ENCODE measurements at regions not wholly inside any gene's neighbourhood (a gene's known extent, or its start where the extent isn't known, plus 50 kb on each side); places are given as distances from the start of the nearest gene placed in this dataset.
"Not testable (repeated sequence)": the region's sequence is repeated elsewhere in the genome, so short reads cannot be mapped to it uniquely, and the experiment has no call there.

GRCh38 chr3:66652100-66652499 lies 151.3 kb upstream of the LRIG1 start:
- H3K36me3 ChIP-seq (ENCODE audit: control insufficient read depth in 2 of 2, insufficient read depth in 2 of 2, low read length in 2 of 2) = not testable (repeated sequence)

GRCh38 chr3:66655044-66655443 lies 154.2 kb upstream of the LRIG1 start:
- Histone ChIP-seq H3K27me3 (ENCODE audit: control insufficient read depth in 2 of 2, insufficient read depth in 2 of 2, low read length in 2 of 2) (no peaks in the 10 kb centered on the region), H3K9ac (ENCODE audit: low read depth in 1 of 2, low read length in 2 of 2) (no peak overlapping the region), H3K4me3 (ENCODE audit: low read length in 2 of 2) (no peak overlapping the region), H3K9me3 (ENCODE audit: control insufficient read depth in 2 of 2, low read length in 2 of 2) (no peaks in the 10 kb centered on the region), H3K36me3 (ENCODE audit: control insufficient read depth in 2 of 2, insufficient read depth in 2 of 2, low read length in 2 of 2) (no peaks in the 10 kb centered on the region), H3K4me1 (ENCODE audit: control insufficient read depth in 2 of 2, insufficient read depth in 2 of 2, low read length in 2 of 2) (no peaks in the 10 kb centered on the region), H3K27ac (ENCODE audit: low read depth in 2 of 2, low read length in 2 of 2) (no peak overlapping the region)

More at GRCh38 chr3:66652100-66652499, 151.3 kb upstream of the LRIG1 start:
- H3K4me3 ChIP-seq (ENCODE audit: low read length in 2 of 2); H3K4me1 ChIP-seq (ENCODE audit: control insufficient read depth in 2 of 2, insufficient read depth in 2 of 2, low read length in 2 of 2); H3K9ac ChIP-seq (ENCODE audit: low read depth in 1 of 2, low read length in 2 of 2); H3K27ac ChIP-seq (ENCODE audit: low read depth in 2 of 2, low read length in 2 of 2); H3K9me3 ChIP-seq (ENCODE audit: control insufficient read depth in 2 of 2, low read length in 2 of 2); H3K27me3 ChIP-seq (ENCODE audit: control insufficient read depth in 2 of 2, insufficient read depth in 2 of 2, low read length in 2 of 2): not testable (repeated sequence)

DNA sequence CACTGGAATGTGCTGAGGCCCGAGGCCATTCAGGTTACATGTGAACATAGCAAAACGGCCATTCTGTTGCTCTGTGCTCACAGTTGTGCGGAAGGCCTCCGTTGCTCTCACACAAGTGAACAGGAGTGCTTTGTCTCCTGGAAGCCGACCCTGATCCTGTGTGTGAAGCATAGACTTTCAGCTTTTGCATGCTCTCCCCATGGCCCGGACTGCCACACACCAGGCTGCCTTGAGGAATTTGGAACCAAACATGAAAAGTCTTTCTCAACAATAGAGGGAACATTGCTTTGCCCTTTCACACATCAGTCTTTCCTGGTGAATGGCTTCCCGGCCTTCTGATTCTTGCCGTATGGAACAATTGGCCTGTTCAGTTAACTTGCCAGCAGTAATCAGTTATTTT lies 154.8 kb upstream of the LRIG1 start:
- H3K4me1 ChIP-seq (ENCODE audit: control insufficient read depth in 2 of 2, insufficient read depth in 2 of 2, low read length in 2 of 2) = no peaks in the 10 kb centered on the region
- no peak overlapping the region for H3K27ac ChIP-seq (ENCODE audit: low read depth in 2 of 2, low read length in 2 of 2)
- H3K36me3 ChIP-seq (ENCODE audit: control insufficient read depth in 2 of 2, insufficient read depth in 2 of 2, low read length in 2 of 2) = no peaks in the 10 kb centered on the region
- H3K27me3 ChIP-seq (ENCODE audit: control insufficient read depth in 2 of 2, insufficient read depth in 2 of 2, low read length in 2 of 2) = no peaks in the 10 kb centered on the region
- no peak overlapping the region for H3K4me3 ChIP-seq (ENCODE audit: low read length in 2 of 2)
- H3K9me3 ChIP-seq (ENCODE audit: control insufficient read depth in 2 of 2, low read length in 2 of 2) = no peaks in the 10 kb centered on the region
- no peak overlapping the region for H3K9ac ChIP-seq (ENCODE audit: low read depth in 1 of 2, low read length in 2 of 2)

DNA sequence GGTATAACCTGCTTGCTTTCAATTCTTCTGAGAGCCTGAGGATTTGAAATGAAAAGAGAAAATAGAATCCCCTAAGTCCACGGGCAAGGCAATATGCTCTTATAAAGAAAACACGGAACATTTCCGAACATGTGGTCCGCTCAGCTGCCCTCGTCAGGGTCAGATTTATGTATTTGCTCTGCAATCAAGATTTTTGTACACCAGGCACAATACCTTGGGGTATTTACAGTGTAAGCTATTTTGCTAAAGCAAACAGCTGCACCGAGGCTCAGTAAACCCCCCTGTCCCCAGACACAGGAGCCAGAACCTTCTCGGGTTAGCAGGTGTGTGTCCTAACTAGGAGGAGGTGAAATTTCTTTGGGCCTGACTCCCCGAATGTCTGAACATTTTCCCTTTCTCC lies 155.8 kb upstream of the LRIG1 start:
- Histone ChIP-seq H3K4me3 (ENCODE audit: low read length in 2 of 2) (no peak overlapping the region), H3K27me3 (ENCODE audit: control insufficient read depth in 2 of 2, insufficient read depth in 2 of 2, low read length in 2 of 2) (no peaks in the 10 kb centered on the region), H3K9ac (ENCODE audit: low read depth in 1 of 2, low read length in 2 of 2) (no peak overlapping the region), H3K36me3 (ENCODE audit: control insufficient read depth in 2 of 2, insufficient read depth in 2 of 2, low read length in 2 of 2) (no peaks in the 10 kb centered on the region), H3K4me1 (ENCODE audit: control insufficient read depth in 2 of 2, insufficient read depth in 2 of 2, low read length in 2 of 2) (no peaks in the 10 kb centered on the region), H3K9me3 (ENCODE audit: control insufficient read depth in 2 of 2, low read length in 2 of 2) (no peaks in the 10 kb centered on the region), H3K27ac (ENCODE audit: low read depth in 2 of 2, low read length in 2 of 2) (no peak overlapping the region)

- no peak overlapping the region for H3K27ac ChIP-seq (ENCODE audit: low read depth in 2 of 2, low read length in 2 of 2)
- no peaks in the 10 kb centered on the region for H3K4me1 ChIP-seq (ENCODE audit: control insufficient read depth in 2 of 2, insufficient read depth in 2 of 2, low read length in 2 of 2)
- H3K27me3 ChIP-seq (ENCODE audit: control insufficient read depth in 2 of 2, insufficient read depth in 2 of 2, low read length in 2 of 2) = no peaks in the 10 kb centered on the region
- no peaks in the 10 kb centered on the region for H3K36me3 ChIP-seq (ENCODE audit: control insufficient read depth in 2 of 2, insufficient read depth in 2 of 2, low read length in 2 of 2)
- H3K9ac ChIP-seq (ENCODE audit: low read depth in 1 of 2, low read length in 2 of 2) = no peak overlapping the region
- no peaks in the 10 kb centered on the region for H3K9me3 ChIP-seq (ENCODE audit: control insufficient read depth in 2 of 2, low read length in 2 of 2)
- H3K4me3 ChIP-seq (ENCODE audit: low read length in 2 of 2) = no peak overlapping the region
Observed at GRCh38 chr3:66659056-66659455, 158.2 kb upstream of the LRIG1 start.

GRCh38 chr3:66661628-66662027 lies 160.8 kb upstream of the LRIG1 start:
- Histone ChIP-seq H3K27me3 (ENCODE audit: control insufficient read depth in 2 of 2, insufficient read depth in 2 of 2, low read length in 2 of 2) (no peaks in the 10 kb centered on the region), H3K4me1 (ENCODE audit: control insufficient read depth in 2 of 2, insufficient read depth in 2 of 2, low read length in 2 of 2) (no peaks in the 10 kb centered on the region), H3K27ac (ENCODE audit: low read depth in 2 of 2, low read length in 2 of 2) (no peak overlapping the region), H3K36me3 (ENCODE audit: control insufficient read depth in 2 of 2, insufficient read depth in 2 of 2, low read length in 2 of 2) (no peaks in the 10 kb centered on the region), H3K9ac (ENCODE audit: low read depth in 1 of 2, low read length in 2 of 2) (no peak overlapping the region), H3K9me3 (ENCODE audit: control insufficient read depth in 2 of 2, low read length in 2 of 2) (no peaks in the 10 kb centered on the region), H3K4me3 (ENCODE audit: low read length in 2 of 2) (no peak overlapping the region)

DNA sequence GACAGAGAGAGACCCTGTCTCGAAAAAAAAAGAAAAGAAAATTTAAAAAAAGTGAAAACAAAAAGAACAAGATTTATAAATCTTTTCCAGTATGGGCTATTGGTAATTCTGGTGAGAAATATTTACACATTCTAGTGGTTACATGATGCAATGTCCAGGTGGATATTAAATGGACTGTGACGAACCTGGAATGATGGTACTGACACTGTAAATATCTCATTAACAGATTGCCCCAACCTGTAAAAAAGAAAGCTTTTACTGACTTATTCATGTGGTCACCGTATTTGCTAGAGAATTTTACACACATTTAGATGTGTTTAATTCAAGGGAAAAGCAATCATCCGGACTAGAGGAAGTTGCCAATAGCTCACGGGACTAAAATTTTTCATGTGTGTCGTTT lies 162.1 kb upstream of the LRIG1 start:
- Histone ChIP-seq H3K9me3 (ENCODE audit: control insufficient read depth in 2 of 2, low read length in 2 of 2) (no peaks in the 10 kb centered on the region), H3K36me3 (ENCODE audit: control insufficient read depth in 2 of 2, insufficient read depth in 2 of 2, low read length in 2 of 2) (no peaks in the 10 kb centered on the region), H3K27ac (ENCODE audit: low read depth in 2 of 2, low read length in 2 of 2) (no peak overlapping the region), H3K27me3 (ENCODE audit: control insufficient read depth in 2 of 2, insufficient read depth in 2 of 2, low read length in 2 of 2) (no peaks in the 10 kb centered on the region), H3K4me3 (ENCODE audit: low read length in 2 of 2) (no peak overlapping the region), H3K9ac (ENCODE audit: low read depth in 1 of 2, low read length in 2 of 2) (no peak overlapping the region), H3K4me1 (ENCODE audit: control insufficient read depth in 2 of 2, insufficient read depth in 2 of 2, low read length in 2 of 2) (no peaks in the 10 kb centered on the region)

- Histone ChIP-seq H3K27ac (ENCODE audit: low read depth in 2 of 2, low read length in 2 of 2) (no peak overlapping the region), H3K9ac (ENCODE audit: low read depth in 1 of 2, low read length in 2 of 2) (no peak overlapping the region), H3K4me3 (ENCODE audit: low read length in 2 of 2) (no peak overlapping the region), H3K9me3 (ENCODE audit: control insufficient read depth in 2 of 2, low read length in 2 of 2) (no peaks in the 10 kb centered on the region), H3K27me3 (ENCODE audit: control insufficient read depth in 2 of 2, insufficient read depth in 2 of 2, low read length in 2 of 2) (no peaks in the 10 kb centered on the region), H3K36me3 (ENCODE audit: control insufficient read depth in 2 of 2, insufficient read depth in 2 of 2, low read length in 2 of 2) (no peaks in the 10 kb centered on the region), H3K4me1 (ENCODE audit: control insufficient read depth in 2 of 2, insufficient read depth in 2 of 2, low read length in 2 of 2) (no peaks in the 10 kb centered on the region)
Observed at GRCh38 chr3:66665021-66665695, 164.3 kb upstream of the LRIG1 start.

- H3K9ac ChIP-seq (ENCODE audit: low read depth in 1 of 2, low read length in 2 of 2) = no peak overlapping the region
- H3K27ac ChIP-seq (ENCODE audit: low read depth in 2 of 2, low read length in 2 of 2) = no peak overlapping the region
- no peaks in the 10 kb centered on the region for H3K27me3 ChIP-seq (ENCODE audit: control insufficient read depth in 2 of 2, insufficient read depth in 2 of 2, low read length in 2 of 2)
- H3K9me3 ChIP-seq (ENCODE audit: control insufficient read depth in 2 of 2, low read length in 2 of 2) = no peaks in the 10 kb centered on the region
- no peak overlapping the region for H3K4me3 ChIP-seq (ENCODE audit: low read length in 2 of 2)
- no peaks in the 10 kb centered on the region for H3K36me3 ChIP-seq (ENCODE audit: control insufficient read depth in 2 of 2, insufficient read depth in 2 of 2, low read length in 2 of 2)
- H3K4me1 ChIP-seq (ENCODE audit: control insufficient read depth in 2 of 2, insufficient read depth in 2 of 2, low read length in 2 of 2) = no peaks in the 10 kb centered on the region
Observed at GRCh38 chr3:66666362-66666761, 165.5 kb upstream of the LRIG1 start.

- no peak overlapping the region for H3K9ac ChIP-seq (ENCODE audit: low read depth in 1 of 2, low read length in 2 of 2)
- no peak overlapping the region for H3K27ac ChIP-seq (ENCODE audit: low read depth in 2 of 2, low read length in 2 of 2)
- no peaks in the 10 kb centered on the region for H3K36me3 ChIP-seq (ENCODE audit: control insufficient read depth in 2 of 2, insufficient read depth in 2 of 2, low read length in 2 of 2)
- no peaks in the 10 kb centered on the region for H3K27me3 ChIP-seq (ENCODE audit: control insufficient read depth in 2 of 2, insufficient read depth in 2 of 2, low read length in 2 of 2)
- no peak overlapping the region for H3K4me3 ChIP-seq (ENCODE audit: low read length in 2 of 2)
- H3K4me1 ChIP-seq (ENCODE audit: control insufficient read depth in 2 of 2, insufficient read depth in 2 of 2, low read length in 2 of 2) = no peaks in the 10 kb centered on the region
- H3K9me3 ChIP-seq (ENCODE audit: control insufficient read depth in 2 of 2, low read length in 2 of 2) = no peaks in the 10 kb centered on the region
Observed at GRCh38 chr3:66667263-66667662, 166.4 kb upstream of the LRIG1 start.

GRCh38 chr3:66671291-66671690 lies 170.5 kb upstream of the LRIG1 start:
- Histone ChIP-seq H3K36me3 (ENCODE audit: control insufficient read depth in 2 of 2, insufficient read depth in 2 of 2, low read length in 2 of 2) (no peaks in the 10 kb centered on the region), H3K4me3 (ENCODE audit: low read length in 2 of 2) (no peak overlapping the region), H3K27ac (ENCODE audit: low read depth in 2 of 2, low read length in 2 of 2) (no peak overlapping the region), H3K4me1 (ENCODE audit: control insufficient read depth in 2 of 2, insufficient read depth in 2 of 2, low read length in 2 of 2) (no peaks in the 10 kb centered on the region), H3K9ac (ENCODE audit: low read depth in 1 of 2, low read length in 2 of 2) (no peak overlapping the region), H3K27me3 (ENCODE audit: control insufficient read depth in 2 of 2, insufficient read depth in 2 of 2, low read length in 2 of 2) (no peaks in the 10 kb centered on the region), H3K9me3 (ENCODE audit: control insufficient read depth in 2 of 2, low read length in 2 of 2) (no peaks in the 10 kb centered on the region)
